Stimulated activated CD4-positive, alpha-beta T cell treated with anti-CD3 and anti-CD28 coated beads, Interleukin-1b, Interleukin-23, amount 100 ng/mL, for 48 hours (primary cell): ENCODE measurements at regions not wholly inside any gene's neighbourhood (a gene's known extent, or its start where the extent isn't known, plus 50 kb on each side); places are given as distances from the start of the nearest gene placed in this dataset.

Experiments
- DNase-seq: peaks from one replicate; pipeline ENCODE4 v3.0.0-alpha.2; 2020

GRCh38 chr2:193778293-193778692 is 1583.6 kb upstream of the TMEFF2 start:
- DNase-seq: no peak

GRCh38 chr2:193776988-193777387 is 1582.3 kb upstream of the TMEFF2 start:
- no peak for DNase-seq

- DNase-seq: no peak
These were observed 1579.4 kb upstream of the TMEFF2 start for GRCh38 chr2:193774166-193774565.

GRCh38 chr2:193751299-193751698 is 1556.6 kb upstream of the TMEFF2 start:
- no peak for DNase-seq

- DNase-seq: no peak
These were observed 1554.8 kb upstream of the TMEFF2 start for GRCh38 chr2:193749485-193749884.

GRCh38 chr2:193743089-193743488 is 1548.4 kb upstream of the TMEFF2 start:
- DNase-seq: no peak

GRCh38 chr2:193738892-193739291 is 1544.2 kb upstream of the TMEFF2 start:
- DNase-seq: no peak

GRCh38 chr2:193712912-193713311 is 1518.2 kb upstream of the TMEFF2 start:
- no peak for DNase-seq

- no peak for DNase-seq
These were observed 1508.7 kb upstream of the TMEFF2 start for GRCh38 chr2:193703411-193703810.

GRCh38 chr2:193701484-193701883 is 1506.8 kb upstream of the TMEFF2 start:
- no peak for DNase-seq

- no peak for DNase-seq
These were observed 1500.6 kb upstream of the TMEFF2 start for GRCh38 chr2:193695367-193695766.

GRCh38 chr2:193693758-193694157 is 1499.0 kb upstream of the TMEFF2 start:
- no peak for DNase-seq

GRCh38 chr2:193690572-193690971 is 1495.8 kb upstream of the TMEFF2 start:
- no peak for DNase-seq

GRCh38 chr2:193687195-193687594 is 1492.5 kb upstream of the TMEFF2 start:
- no peak for DNase-seq

GRCh38 chr2:193679847-193680246 is 1485.1 kb upstream of the TMEFF2 start:
- DNase-seq: no peak

- DNase-seq: no peak
These were observed 1475.7 kb upstream of the TMEFF2 start for GRCh38 chr2:193670478-193670877.

- DNase-seq: no peak
These were observed 1474.0 kb upstream of the TMEFF2 start for GRCh38 chr2:193668557-193669323.

- DNase-seq: no peak
These were observed 1433.2 kb upstream of the TMEFF2 start for GRCh38 chr2:193627927-193628272.

GRCh38 chr2:193627187-193627926 is 1432.6 kb upstream of the TMEFF2 start:
- DNase-seq: no peak

- DNase-seq: no peak
These were observed 1413.7 kb upstream of the TMEFF2 start for GRCh38 chr2:193608451-193608850.

- no peak for DNase-seq
These were observed 1396.1 kb upstream of the TMEFF2 start for GRCh38 chr2:193590831-193591230.

- no peak for DNase-seq
These were observed 1389.8 kb upstream of the TMEFF2 start for GRCh38 chr2:193584522-193584938.

- no peak for DNase-seq
These were observed 1389.1 kb upstream of the TMEFF2 start for GRCh38 chr2:193583638-193584400.

GRCh38 chr2:193581807-193582206 is 1387.1 kb upstream of the TMEFF2 start:
- no peak for DNase-seq
